RWPE2 (cell line): ENCODE measurements at regions not wholly inside any gene's neighbourhood (a gene's known extent, or its start where the extent isn't known, plus 50 kb on each side); places are given as distances from the start of the nearest gene placed in this dataset.

ENCODE experiments used
- ATAC-seq: fragments of 200-7000 bp; cut with Tn5 transposase; 3 replicates; pipeline ENCODE4 v1.9.1; 2021; ENCODE audit warnings: low read depth
- DNase-seq: peaks from one replicate; pipeline ENCODE4 v3.0.0-alpha.2; 2020; ENCODE audit warnings: low spot score
- H3K27ac ChIP-seq: fragments of 450-650 bp; 2 replicates; pipeline ENCODE4 v1.5.1; 2017; ENCODE audit warnings: mild to moderate bottlenecking; ENCODE audit not compliant: poor library complexity, severe bottlenecking
- H3K27me3 ChIP-seq: fragments of 250-450 bp; sonication (Bioruptor Pico); 2 replicates; pipeline ENCODE4 v1.5.1; 2021; ENCODE audit warnings: mild to moderate bottlenecking, moderate library complexity; ENCODE audit not compliant: insufficient read depth, poor library complexity, severe bottlenecking
- H3K36me3 ChIP-seq: fragments of 250-450 bp; sonication (Bioruptor Pico); 2 replicates; pipeline ENCODE4 v1.5.1; 2020; ENCODE audit warnings: low read depth, mild to moderate bottlenecking, moderate library complexity
- H3K4me1 ChIP-seq: fragments of 250-450 bp; sonication (Bioruptor Pico); 2 replicates; pipeline ENCODE4 v1.5.1; 2021; ENCODE audit warnings: mild to moderate bottlenecking, moderate library complexity; ENCODE audit not compliant: insufficient read depth, poor library complexity, severe bottlenecking
- H3K4me3 ChIP-seq: fragments of 250-450 bp; sonication (Bioruptor Pico); 2 replicates; pipeline ENCODE4 v1.5.1; 2021; ENCODE audit warnings: mild to moderate bottlenecking, moderate library complexity; ENCODE audit not compliant: severe bottlenecking
- H3K9me3 ChIP-seq: fragments of 250-450 bp; sonication (Bioruptor Pico); 2 replicates; pipeline ENCODE4 v1.5.1; 2021; ENCODE audit warnings: mild to moderate bottlenecking, moderate library complexity; ENCODE audit not compliant: severe bottlenecking
- TF ChIP-seq, protein P1 (sequence below): fragments of 450-650 bp; IDR thresholded peaks from one replicate; pipeline ENCODE4 v1.5.1; 2017; ENCODE audit warnings: mild to moderate bottlenecking, moderate library complexity; ENCODE audit not compliant: poor library complexity, severe bottlenecking

DNA sequence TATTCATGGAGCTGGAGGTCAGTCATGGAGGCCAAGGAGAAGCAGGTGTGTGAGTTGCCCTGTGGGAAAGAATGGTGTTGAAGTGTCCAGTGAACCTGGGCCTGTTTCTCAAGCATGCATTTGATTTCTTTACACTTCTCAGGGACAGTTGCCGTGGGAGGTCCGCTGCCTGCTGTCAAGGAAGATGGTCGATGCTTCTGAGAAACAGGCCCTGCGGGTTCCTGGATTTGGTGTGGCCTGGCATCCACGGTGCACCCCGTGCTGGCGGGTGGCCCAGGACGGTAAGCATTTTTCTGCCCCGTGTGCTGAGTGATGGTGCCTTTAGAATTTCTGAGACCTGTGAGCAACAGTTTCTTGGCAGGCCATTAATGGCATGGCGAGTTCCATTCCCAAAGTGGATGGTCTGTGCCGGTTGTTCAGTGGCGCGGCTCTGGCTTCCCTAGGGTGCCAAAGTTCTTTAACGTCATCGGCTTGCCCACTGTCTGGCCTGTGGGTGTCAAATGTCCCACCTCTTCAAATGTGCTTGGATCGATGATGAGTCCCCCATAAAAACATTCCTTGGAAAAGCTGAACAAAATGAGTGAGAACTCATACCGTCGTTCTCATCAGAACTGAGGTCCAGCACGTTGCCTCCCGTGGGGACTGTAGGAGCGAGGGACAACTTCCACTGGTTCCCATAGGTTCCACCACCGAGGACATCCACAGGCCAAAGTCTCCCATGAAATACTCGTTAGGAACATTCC lies 107.2 kb downstream of the SNRPN start:
- H3K4me3 ChIP-seq: no peak overlapping the region
- TF ChIP-seq, protein P1, sequence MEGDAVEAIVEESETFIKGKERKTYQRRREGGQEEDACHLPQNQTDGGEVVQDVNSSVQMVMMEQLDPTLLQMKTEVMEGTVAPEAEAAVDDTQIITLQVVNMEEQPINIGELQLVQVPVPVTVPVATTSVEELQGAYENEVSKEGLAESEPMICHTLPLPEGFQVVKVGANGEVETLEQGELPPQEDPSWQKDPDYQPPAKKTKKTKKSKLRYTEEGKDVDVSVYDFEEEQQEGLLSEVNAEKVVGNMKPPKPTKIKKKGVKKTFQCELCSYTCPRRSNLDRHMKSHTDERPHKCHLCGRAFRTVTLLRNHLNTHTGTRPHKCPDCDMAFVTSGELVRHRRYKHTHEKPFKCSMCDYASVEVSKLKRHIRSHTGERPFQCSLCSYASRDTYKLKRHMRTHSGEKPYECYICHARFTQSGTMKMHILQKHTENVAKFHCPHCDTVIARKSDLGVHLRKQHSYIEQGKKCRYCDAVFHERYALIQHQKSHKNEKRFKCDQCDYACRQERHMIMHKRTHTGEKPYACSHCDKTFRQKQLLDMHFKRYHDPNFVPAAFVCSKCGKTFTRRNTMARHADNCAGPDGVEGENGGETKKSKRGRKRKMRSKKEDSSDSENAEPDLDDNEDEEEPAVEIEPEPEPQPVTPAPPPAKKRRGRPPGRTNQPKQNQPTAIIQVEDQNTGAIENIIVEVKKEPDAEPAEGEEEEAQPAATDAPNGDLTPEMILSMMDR: no peak
- H3K4me1 ChIP-seq: no peaks in the 10 kb centered on the region
- DNase-seq (peak; percentile 45), ATAC-seq (no peak)
- no peaks in the 10 kb centered on the region for H3K27me3 ChIP-seq
- H3K27ac ChIP-seq: no peak overlapping the region
- H3K36me3 ChIP-seq: peaks cover 97% of the 10 kb centered on the region
- peaks cover 81% of the 10 kb centered on the region for H3K9me3 ChIP-seq

DNA sequence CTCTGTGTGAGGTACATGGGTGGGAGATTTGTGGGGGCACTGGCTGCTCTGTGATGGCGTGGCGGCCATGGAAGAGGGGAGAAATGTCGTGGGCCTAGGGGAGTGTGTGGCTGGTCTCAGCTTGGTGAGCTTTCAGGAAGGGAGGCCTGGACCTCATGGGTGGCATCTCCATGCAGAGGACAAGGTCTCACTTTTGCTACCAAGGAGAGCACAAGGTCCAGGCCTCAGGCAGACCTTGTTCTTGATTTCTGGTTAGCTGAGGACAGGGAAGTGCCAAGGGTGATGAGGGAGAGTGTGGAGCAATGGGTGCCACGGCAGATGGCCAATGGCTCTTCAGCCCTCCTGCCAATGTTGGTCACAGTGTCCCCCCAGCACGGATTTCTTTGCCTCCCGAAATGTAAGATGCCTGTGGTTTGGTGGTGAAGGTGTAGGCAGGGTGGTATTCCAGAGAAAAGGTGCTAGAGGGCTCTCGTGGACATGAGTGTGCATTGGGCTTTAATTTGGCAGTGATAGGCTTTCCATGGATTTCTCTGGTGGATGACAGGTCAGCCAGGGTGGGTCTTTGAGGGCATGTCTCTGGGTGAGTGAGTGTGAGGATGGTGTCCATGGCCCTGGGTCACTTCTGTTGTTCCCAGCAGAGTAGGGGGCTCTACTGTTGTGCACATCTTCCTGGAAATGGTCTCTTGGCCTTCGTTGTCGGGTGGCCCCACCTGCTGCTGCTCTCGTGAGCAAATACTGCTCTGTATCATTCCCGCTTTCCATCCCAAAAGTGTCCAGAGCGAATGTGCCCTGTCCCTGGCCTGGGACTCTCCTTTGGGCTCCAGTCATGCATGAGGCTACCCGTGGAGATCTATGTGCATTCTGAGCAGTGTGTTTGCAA lies 108.0 kb downstream of the SNRPN start:
- TF ChIP-seq, protein P1: no peak
- peaks cover 86% of the 10 kb centered on the region for H3K9me3 ChIP-seq

DNA sequence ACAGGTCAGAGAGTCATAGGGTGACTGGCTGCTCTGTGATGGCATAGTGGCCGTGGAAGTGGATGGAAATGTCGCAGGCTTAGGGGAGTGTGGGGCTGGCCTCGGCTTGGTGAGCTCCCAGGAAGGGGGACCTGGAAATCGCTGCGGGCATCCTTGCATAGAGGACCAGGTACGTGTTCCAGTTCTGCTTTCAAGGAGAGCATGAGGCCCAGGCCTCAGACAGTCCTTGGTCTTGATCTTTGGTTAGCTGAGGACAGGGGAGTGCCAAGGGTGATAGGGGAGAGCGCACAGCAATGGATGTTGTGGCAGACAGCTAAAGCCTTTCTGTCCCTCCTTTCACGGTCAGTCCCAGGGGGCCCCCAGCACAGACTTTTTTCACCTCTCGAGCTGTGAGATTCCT lies 110.5 kb downstream of the SNRPN start:
- Histone ChIP-seq H3K4me1 (no peaks in the 10 kb centered on the region), H3K9me3 (peaks cover 89% of the 10 kb centered on the region), H3K36me3 (peaks cover 97% of the 10 kb centered on the region), H3K27ac (no peak overlapping the region), H3K4me3 (no peak overlapping the region), H3K27me3 (no peaks in the 10 kb centered on the region)
- DNase-seq (peak; percentile 56), ATAC-seq (no peak)
- TF ChIP-seq, protein P1: no peak

More for the DNA sequence above, 108.0 kb downstream of the SNRPN start:
- H3K4me1 ChIP-seq: no peaks in the 10 kb centered on the region
- peaks cover 97% of the 10 kb centered on the region for H3K36me3 ChIP-seq
- no peak overlapping the region for H3K4me3 ChIP-seq
- DNase-seq (peak; percentile 52), ATAC-seq (no peak)
- no peak overlapping the region for H3K27ac ChIP-seq
- H3K27me3 ChIP-seq: no peaks in the 10 kb centered on the region

DNA sequence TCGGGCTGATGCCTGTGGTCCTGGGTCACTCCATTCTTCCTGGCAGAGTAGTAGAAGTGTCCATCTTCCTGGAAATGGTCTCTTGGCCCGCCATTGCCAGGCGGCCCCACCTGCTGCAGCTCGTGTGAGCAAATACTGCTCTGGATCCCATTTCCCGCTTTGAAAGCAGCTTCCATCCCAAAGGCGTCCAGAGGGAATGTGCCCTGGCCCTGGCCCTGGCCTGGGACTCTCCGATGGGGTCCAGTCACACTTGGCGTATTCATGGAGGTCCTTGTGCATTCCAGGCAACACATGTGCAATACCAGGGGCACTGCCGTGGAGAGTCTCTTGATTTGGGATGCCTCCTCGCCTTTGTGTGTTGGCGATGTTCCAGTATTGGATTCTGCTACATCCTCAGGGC lies 111.1 kb downstream of the SNRPN start:
- Histone ChIP-seq H3K4me1 (no peaks in the 10 kb centered on the region), H3K27ac (no peak overlapping the region), H3K27me3 (no peaks in the 10 kb centered on the region), H3K4me3 (no peak overlapping the region), H3K9me3 (peaks cover 89% of the 10 kb centered on the region), H3K36me3 (peaks cover 97% of the 10 kb centered on the region)
- ATAC-seq (no peak), DNase-seq (peak; percentile 55)
- TF ChIP-seq, protein P1: no peak
